HepG2 (cell line): ENCODE measurements at regions not wholly inside any gene's neighbourhood (a gene's known extent, or its start where the extent isn't known, plus 50 kb on each side); places are given as distances from the start of the nearest gene placed in this dataset.

Experiments
- ATAC-seq: fragments of 200-7000 bp; cut with Tn5 transposase; 3 replicates; pipeline ENCODE4 v1.9.1; 2020; ENCODE audit warnings: mild to moderate bottlenecking, moderate library complexity
- BruUV-seq: library from RNA; stranded (reverse); fragments of 400-500 nt; replicated peaks from 2 replicates; lab custom pipeline; 2021; lab: Mats Ljungman, UMichigan
- CTCF ChIA-PET: fragments of 300-600 bp; formaldehyde crosslinking; extraction: SDS; loops from one replicate; lab custom pipeline; 2021; ENCODE audit warnings: low total read pairs, inconsistent platforms, low intra/inter-chr PET ratio; lab: Yijun Ruan, JAX
- POLR2A ChIA-PET: fragments of 350-600 bp; sonication (Branson Sonifier 250); formaldehyde crosslinking; loops from one replicate; lab custom pipeline; 2020; ENCODE audit warnings: antibody characterized with exemption, inconsistent platforms; lab: Yijun Ruan, JAX
- DNase-seq: peaks from one replicate; pipeline ENCODE4 v3.0.0-alpha.2; 2015; ENCODE audit warnings: low spot score
- FAIRE-seq: peaks from 3 replicates; lab custom pipeline; 2011; peaks lifted over from hg19 to GRCh38; lab: Jason Lieb, UNC
- H2AFZ ChIP-seq: one replicate; pipeline ENCODE4 v1.6.1; 2011; ENCODE audit warnings: low read length, inconsistent platforms
- H3K27ac ChIP-seq: fragments of 300-600 bp; 3 replicates; pipeline ENCODE4 v1.8.0; 2011; ENCODE audit warnings: mixed run types, mild to moderate bottlenecking, mixed read lengths, low read length, inconsistent platforms; ENCODE audit not compliant: insufficient read depth; ENCODE audit errors: extremely low read length
- H3K27me3 ChIP-seq, 2 experiments: fragments of 200-600 bp in 1 of 2; 2 replicates in 1 of 2; 3 replicates in 1 of 2; pipeline versions ENCODE4 v1.6.0 to v1.8.0; 2011; ENCODE audit warnings: low read length in 2 of 2, mild to moderate bottlenecking in 2 of 2, moderate library complexity in 2 of 2, inconsistent platforms in 1 of 2; ENCODE audit not compliant: insufficient read depth in 2 of 2, control insufficient read depth in 1 of 2
- H3K36me3 ChIP-seq, 2 experiments: fragments of 200-600 bp in 1 of 2; replicated peaks in 1 of 2; 2 replicates in 1 of 2; 3 replicates in 1 of 2; pipeline versions ENCODE4 v1.5.1 to v1.8.0; 2011; ENCODE audit warnings: low read length in 2 of 2, inconsistent platforms in 1 of 2; ENCODE audit not compliant: insufficient read depth in 2 of 2, control insufficient read depth in 1 of 2
- H3K4me1 ChIP-seq: 2 replicates; pipeline ENCODE4 v1.5.1; 2012; ENCODE audit warnings: low read length, inconsistent platforms; ENCODE audit not compliant: insufficient read depth
- H3K4me2 ChIP-seq: 2 replicates; pipeline ENCODE4 v1.6.0; 2011; ENCODE audit warnings: low read depth, low read length, inconsistent platforms
- H3K4me3 ChIP-seq, 3 experiments: fragments of 200-600 bp in 1 of 3; sonication (generic), shearing (Covaris generic) in 1 of 3; replicated peaks in 1 of 3; 2 replicates each; pipeline ENCODE4 v1.5.1; 2011 to 2016; ENCODE audit warnings: low read length in 3 of 3, inconsistent platforms in 2 of 3, low read depth in 2 of 3, mild to moderate bottlenecking in 2 of 3, control low read depth in 1 of 3, mixed read lengths in 1 of 3; ENCODE audit not compliant: insufficient read depth in 1 of 3
- H3K79me2 ChIP-seq: one replicate; pipeline ENCODE4 v1.6.1; 2011; ENCODE audit warnings: low read length, inconsistent platforms; ENCODE audit not compliant: insufficient read depth
- H3K9ac ChIP-seq: 2 replicates; pipeline ENCODE4 v1.6.0; 2011; ENCODE audit warnings: mild to moderate bottlenecking, low read depth, low read length, inconsistent platforms; ENCODE audit not compliant: insufficient read depth
- H3K9me3 ChIP-seq: 2 replicates; pipeline ENCODE4 v1.5.1; 2012; ENCODE audit warnings: mild to moderate bottlenecking, low read length
- H4K20me1 ChIP-seq: 2 replicates; pipeline ENCODE4 v1.6.0; 2011; ENCODE audit warnings: inconsistent platforms, mild to moderate bottlenecking, low read length, moderate library complexity; ENCODE audit not compliant: insufficient read depth
- DBP ChIP-seq: sonication (generic); formaldehyde crosslinking; IDR thresholded peaks from 2 replicates; pipeline ENCODE4 v1.4.0; 2020; ENCODE audit warnings: missing genetic modification reagents; ENCODE audit errors: not compliant biosample characterization
- HMG20A ChIP-seq: IDR thresholded peaks from 2 replicates; pipeline ENCODE4 v1.6.1; 2016; ENCODE audit warnings: borderline replicate concordance
- ISX ChIP-seq: sonication (generic); formaldehyde crosslinking; conservative IDR thresholded peaks from 2 replicates; pipeline ENCODE4 v1.5.0; 2020; ENCODE audit warnings: missing genetic modification reagents
- MATR3 ChIP-seq: sonication (generic); formaldehyde crosslinking; IDR thresholded peaks from 2 replicates; pipeline ENCODE4 v1.4.0; 2020; ENCODE audit warnings: missing genetic modification reagents
- NFYC ChIP-seq: IDR thresholded peaks from 2 replicates; pipeline ENCODE4 v1.6.1; 2016; ENCODE audit warnings: missing genetic modification reagents, missing compliant biosample characterization
- PHF5A ChIP-seq: IDR thresholded peaks from one replicate; pipeline ENCODE4 v1.6.1; 2018; ENCODE audit warnings: low read depth, missing genetic modification reagents; ENCODE audit not compliant: unreplicated experiment
- RAD21 ChIP-seq: fragments of 450-650 bp; formaldehyde crosslinking; IDR thresholded peaks from 2 replicates; pipeline ENCODE4 v1.5.0; 2020; ENCODE audit warnings: mild to moderate bottlenecking
- SIN3B ChIP-seq: fragments of 150-350 bp; IDR thresholded peaks from 2 replicates; pipeline ENCODE4 v1.6.1; 2014; ENCODE audit warnings: low read length
- ZEB1 ChIP-seq: IDR thresholded peaks from 2 replicates; pipeline ENCODE4 v1.6.1; 2012; ENCODE audit warnings: mild to moderate bottlenecking, low read depth, inconsistent platforms; ENCODE audit not compliant: insufficient replicate concordance
- ZNF224 ChIP-seq: sonication (generic); formaldehyde crosslinking; IDR thresholded peaks from 2 replicates; pipeline ENCODE4 v1.5.0; 2020; ENCODE audit warnings: mild to moderate bottlenecking, missing genetic modification reagents
- ZNF264 ChIP-seq: sonication (generic); formaldehyde crosslinking; IDR thresholded peaks from 2 replicates; pipeline ENCODE4 v1.4.0; 2020; ENCODE audit warnings: missing genetic modification reagents
- ZNF30 ChIP-seq: sonication (generic); formaldehyde crosslinking; IDR thresholded peaks from 2 replicates; pipeline ENCODE4 v1.5.0; 2020; ENCODE audit warnings: mild to moderate bottlenecking, missing genetic modification reagents
- ZNF383 ChIP-seq: sonication (generic); formaldehyde crosslinking; IDR thresholded peaks from 2 replicates; pipeline ENCODE4 v1.4.0; 2020; ENCODE audit warnings: missing genetic modification reagents, mild to moderate bottlenecking, borderline replicate concordance
- ZNF614 ChIP-seq: IDR thresholded peaks from 2 replicates; pipeline ENCODE4 v1.6.1; 2018; ENCODE audit warnings: missing biosample characterization, missing genetic modification reagents, inconsistent platforms, borderline replicate concordance
- WGBS: methylation state at CpG from one replicate; pipeline ENCODE4 v1.1.6; 2017; ENCODE audit warnings: low lambda C conversion rate; 5-methylcytosine and 5-hydroxymethylcytosine counted together
- in situ Hi-C: cut with HindIII; loops from 2 replicates; pipeline ENCODE4 v1.10.0; 2017; ENCODE audit warnings: low pct_unique_long_range_greater_than_20kb; ENCODE audit not compliant: extremely low pct_ligation_motif_present
- intact Hi-C: fragments of 100-400 bp; cut with micrococcal nuclease; formaldehyde crosslinking; loops from one replicate; pipeline ENCODE4 v1.10.0; 2022; ENCODE audit not compliant: unreplicated experiment

- DNase-seq = no peak
- no peak overlapping the region for H3K9ac ChIP-seq
- no peak for FAIRE-seq
- BruUV-seq = no TSS peak
- ATAC-seq = no peak
- intact Hi-C loops (no loop called here), in situ Hi-C loops (no loop called here)
- H3K4me2 ChIP-seq = no peak overlapping the region
- H3K27me3 ChIP-seq = peaks cover 0 to 12% of the 10 kb centered on the region in 2 experiments; a peak in 3 of 5 replicates
- 53% methylated on average over 5 of the region's 5 CpGs for WGBS
- H2AFZ ChIP-seq = no peak overlapping the region
- ChIA-PET CTCF (no interaction called here), POLR2A (no interaction called here)
- no peak overlapping the region for H3K27ac ChIP-seq
- H4K20me1 ChIP-seq = no peaks in the 10 kb centered on the region
- H3K9me3 ChIP-seq = no peaks in the 10 kb centered on the region
- H3K79me2 ChIP-seq = no peaks in the 10 kb centered on the region
- H3K4me1 ChIP-seq = no peaks in the 10 kb centered on the region
- no peak for TF ChIP-seq SIN3B
- no peak for TF ChIP-seq MATR3 (CRISPR knock-in tag)
- H3K36me3 ChIP-seq = no peaks in the 10 kb centered on the region
- H3K4me3 ChIP-seq = no peak overlapping the region
These were observed 122.0 kb upstream of the RGMA start for GRCh38 chr15:93210995-93211394.

GRCh38 chr15:93209690-93210445 is 120.9 kb upstream of the RGMA start:
- DNase-seq (no peak), FAIRE-seq (no peak), ATAC-seq (no peak)
- ChIA-PET CTCF (no interaction called here), POLR2A (no interaction called here)
- H3K4me2 ChIP-seq = no peak overlapping the region
- no peaks in the 10 kb centered on the region for H3K4me1 ChIP-seq
- H3K9ac ChIP-seq = no peak overlapping the region
- H2AFZ ChIP-seq = no peak overlapping the region
- H3K4me3 ChIP-seq = no peak overlapping the region
- H3K79me2 ChIP-seq = no peaks in the 10 kb centered on the region
- TF ChIP-seq ZNF264 (CRISPR knock-in tag) (no peak), HMG20A (CRISPR knock-in tag) (no peak), ZNF383 (CRISPR knock-in tag) (no peak), NFYC (CRISPR knock-in tag) (no peak), RAD21 (CRISPR knock-in tag) (no peak), ZNF614 (CRISPR knock-in tag) (no peak), ISX (CRISPR knock-in tag) (no peak), PHF5A (CRISPR knock-in tag) (no peak), DBP (CRISPR knock-in tag) (no peak), ZNF224 (CRISPR knock-in tag) (no peak), ZEB1 (no peak), ZNF30 (CRISPR knock-in tag) (no peak)
- H4K20me1 ChIP-seq = no peaks in the 10 kb centered on the region
- BruUV-seq = no TSS peak
- no peaks in the 10 kb centered on the region for H3K9me3 ChIP-seq
- no peaks in the 10 kb centered on the region for H3K36me3 ChIP-seq
- intact Hi-C loops (no loop called here), in situ Hi-C loops (no loop called here)
- no peak overlapping the region for H3K27ac ChIP-seq
- WGBS = 15% methylated on average over 11 of the region's 11 CpGs
- H3K27me3 ChIP-seq = peaks cover 0 to 17% of the 10 kb centered on the region in 2 experiments; a peak in 3 of 5 replicates
